GM21423 (cell line): ENCODE measurements at regions not wholly inside any gene's neighbourhood (a gene's known extent, or its start where the extent isn't known, plus 50 kb on each side); places are given as distances from the start of the nearest gene placed in this dataset.

Source experiments
- ATAC-seq: cut with Tn5 transposase; IDR thresholded peaks from one replicate; pipeline ENCODE4 v1.9.1; 2021; ENCODE audit warnings: mild to moderate bottlenecking, moderate library complexity; ENCODE audit not compliant: unreplicated experiment

GRCh38 chrX:140848800-140849199 lies 139.2 kb downstream of the LINC00632 start:
- no peak for ATAC-seq

GRCh38 chrX:140860718-140861117 lies 141.7 kb upstream of the SPANXB1 start:
- no peak for ATAC-seq

GRCh38 chrX:140866446-140866845 lies 135.9 kb upstream of the SPANXB1 start:
- no peak for ATAC-seq

- no peak for ATAC-seq
These were observed 89.8 kb upstream of the SPANXB1 start for GRCh38 chrX:140912606-140913005.

GRCh38 chrX:140913802-140914501 lies 88.4 kb upstream of the SPANXB1 start:
- no peak for ATAC-seq

GRCh38 chrX:140916872-140917271 lies 85.5 kb upstream of the SPANXB1 start:
- no peak for ATAC-seq

GRCh38 chrX:140917354-140918115 lies 84.9 kb upstream of the SPANXB1 start:
- ATAC-seq = no peak

GRCh38 chrX:140918398-140919038 lies 83.9 kb upstream of the SPANXB1 start:
- peak; percentile 89 for ATAC-seq

- ATAC-seq = no peak
These were observed 82.0 kb upstream of the SPANXB1 start for GRCh38 chrX:140920416-140920815.

GRCh38 chrX:140923118-140923517 lies 79.3 kb upstream of the SPANXB1 start:
- ATAC-seq = no peak

GRCh38 chrX:140928739-140929138 lies 73.7 kb upstream of the SPANXB1 start:
- no peak for ATAC-seq

GRCh38 chrX:140933016-140933415 lies 69.4 kb upstream of the SPANXB1 start:
- ATAC-seq = no peak

- ATAC-seq = no peak
These were observed 68.3 kb upstream of the SPANXB1 start for GRCh38 chrX:140933874-140934655.

GRCh38 chrX:140943513-140943912 lies 58.9 kb upstream of the SPANXB1 start:
- ATAC-seq = no peak

- ATAC-seq = no peak
These were observed 57.7 kb upstream of the SPANXB1 start for GRCh38 chrX:140944710-140945109.

- no peak for ATAC-seq
These were observed 53.6 kb upstream of the SPANXB1 start for GRCh38 chrX:140948827-140949226.

- ATAC-seq = no peak
These were observed 53.2 kb upstream of the SPANXB1 start for GRCh38 chrX:140949233-140949632.
